ENCODE measurements at regions not wholly inside any gene's neighbourhood (a gene's known extent, or its start where the extent isn't known, plus 50 kb on each side); places are given as distances from the start of the nearest gene placed in this dataset.

- DNase-seq (ENCODE audit: low read depth) = no peak
- no peak overlapping the region for H3K4me3 ChIP-seq (ENCODE audit: low read depth, low read length)
- TF ChIP-seq CTCF (IDR thresholded peaks at IDR 0.05; ENCODE audit: control insufficient read depth, extremely low read depth, insufficient read depth) = no peak
Observed at GRCh38 chr4:138034871-138035270, 207.3 kb downstream of the SLC7A11 start.

GRCh38 chr4:138032222-138032621 is 209.9 kb downstream of the SLC7A11 start:
- TF ChIP-seq CTCF (IDR thresholded peaks at IDR 0.05; ENCODE audit: control insufficient read depth, extremely low read depth, insufficient read depth) = no peak
- DNase-seq (ENCODE audit: low read depth) = no peak
- no peak overlapping the region for H3K4me3 ChIP-seq (ENCODE audit: low read depth, low read length)

- no peak for TF ChIP-seq CTCF (IDR thresholded peaks at IDR 0.05; ENCODE audit: control insufficient read depth, extremely low read depth, insufficient read depth)
- H3K4me3 ChIP-seq (ENCODE audit: low read depth, low read length) = no peak overlapping the region
- DNase-seq (ENCODE audit: low read depth) = no peak
Observed at GRCh38 chr4:138030375-138030774, 211.8 kb downstream of the SLC7A11 start.

DNA sequence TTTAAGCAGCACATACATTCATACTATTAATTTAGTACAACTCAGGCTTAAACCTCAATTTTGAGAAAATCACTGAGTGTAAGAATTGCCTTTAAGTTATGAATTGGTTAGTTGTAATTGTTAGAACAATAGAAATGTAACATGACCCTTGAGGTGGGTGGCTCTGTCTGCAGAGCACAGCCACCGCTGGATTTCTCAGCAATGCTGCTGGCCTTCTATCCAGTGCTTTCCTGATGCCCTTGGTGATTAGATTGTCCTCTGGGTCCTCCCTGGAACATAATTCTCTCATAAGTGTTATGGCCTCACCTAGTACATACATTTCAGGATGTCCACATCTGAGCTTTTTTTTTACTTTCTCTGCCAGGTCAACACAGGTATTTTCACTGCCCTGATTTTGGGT is 213.2 kb downstream of the SLC7A11 start:
- no peak for DNase-seq (ENCODE audit: low read depth)
- TF ChIP-seq CTCF (IDR thresholded peaks at IDR 0.05; ENCODE audit: control insufficient read depth, extremely low read depth, insufficient read depth) = no peak
- no peak overlapping the region for H3K4me3 ChIP-seq (ENCODE audit: low read depth, low read length)

GRCh38 chr4:138021139-138021830 is 220.9 kb downstream of the SLC7A11 start:
- no peak for DNase-seq (ENCODE audit: low read depth)
- TF ChIP-seq CTCF (IDR thresholded peaks at IDR 0.05; ENCODE audit: control insufficient read depth, extremely low read depth, insufficient read depth) = no peak
- H3K4me3 ChIP-seq (ENCODE audit: low read depth, low read length) = no peak overlapping the region

DNA sequence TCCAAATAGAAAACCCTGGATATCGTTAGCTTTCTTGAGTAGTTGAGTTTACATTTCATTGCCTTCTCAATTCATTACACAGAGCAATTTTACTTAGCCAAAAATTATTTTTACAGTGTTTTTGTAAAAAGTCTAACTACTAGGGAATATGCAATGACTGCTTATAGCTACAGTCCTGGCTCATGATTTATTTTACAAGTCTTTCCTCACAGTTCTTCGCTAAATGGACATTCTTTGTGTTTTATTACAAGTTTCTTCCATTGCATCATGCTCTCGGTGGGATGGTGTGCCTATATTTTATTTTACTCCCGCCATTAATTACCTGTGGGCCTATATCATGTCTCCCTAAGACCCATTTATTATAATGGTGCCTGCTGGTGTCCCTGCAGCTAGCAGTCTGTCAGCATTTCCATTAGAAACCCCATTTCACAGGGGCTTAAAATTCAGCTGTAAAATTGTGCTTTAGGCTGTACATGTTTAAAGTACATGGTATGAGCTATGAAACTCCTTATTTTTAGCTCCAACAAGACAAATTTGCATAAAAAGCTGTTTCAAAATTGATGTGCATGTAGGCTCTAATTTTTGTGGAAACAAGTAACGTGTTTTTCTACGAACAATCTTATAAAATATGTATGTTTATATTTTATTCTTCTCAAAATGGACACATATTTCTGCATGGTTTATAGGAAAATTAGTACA is 227.4 kb downstream of the SLC7A11 start:
- H3K4me3 ChIP-seq (ENCODE audit: low read depth, low read length) = no peak overlapping the region
- no peak for TF ChIP-seq CTCF (IDR thresholded peaks at IDR 0.05; ENCODE audit: control insufficient read depth, extremely low read depth, insufficient read depth)
- DNase-seq (ENCODE audit: low read depth) = no peak
